Stimulated activated CD4-positive, alpha-beta T cell treated with anti-CD3 and anti-CD28 coated beads, Interleukin-1b, Interleukin-23, amount 100 ng/mL, for 4 hours (primary cell): ENCODE measurements at regions not wholly inside any gene's neighbourhood (a gene's known extent, or its start where the extent isn't known, plus 50 kb on each side); places are given as distances from the start of the nearest gene placed in this dataset.

Source experiments
- DNase-seq, 2 donors: peaks; one replicate each; pipeline ENCODE4 v3.0.0-alpha.2; 2020; ENCODE audit warnings: low read depth in 2 of 2

DNA sequence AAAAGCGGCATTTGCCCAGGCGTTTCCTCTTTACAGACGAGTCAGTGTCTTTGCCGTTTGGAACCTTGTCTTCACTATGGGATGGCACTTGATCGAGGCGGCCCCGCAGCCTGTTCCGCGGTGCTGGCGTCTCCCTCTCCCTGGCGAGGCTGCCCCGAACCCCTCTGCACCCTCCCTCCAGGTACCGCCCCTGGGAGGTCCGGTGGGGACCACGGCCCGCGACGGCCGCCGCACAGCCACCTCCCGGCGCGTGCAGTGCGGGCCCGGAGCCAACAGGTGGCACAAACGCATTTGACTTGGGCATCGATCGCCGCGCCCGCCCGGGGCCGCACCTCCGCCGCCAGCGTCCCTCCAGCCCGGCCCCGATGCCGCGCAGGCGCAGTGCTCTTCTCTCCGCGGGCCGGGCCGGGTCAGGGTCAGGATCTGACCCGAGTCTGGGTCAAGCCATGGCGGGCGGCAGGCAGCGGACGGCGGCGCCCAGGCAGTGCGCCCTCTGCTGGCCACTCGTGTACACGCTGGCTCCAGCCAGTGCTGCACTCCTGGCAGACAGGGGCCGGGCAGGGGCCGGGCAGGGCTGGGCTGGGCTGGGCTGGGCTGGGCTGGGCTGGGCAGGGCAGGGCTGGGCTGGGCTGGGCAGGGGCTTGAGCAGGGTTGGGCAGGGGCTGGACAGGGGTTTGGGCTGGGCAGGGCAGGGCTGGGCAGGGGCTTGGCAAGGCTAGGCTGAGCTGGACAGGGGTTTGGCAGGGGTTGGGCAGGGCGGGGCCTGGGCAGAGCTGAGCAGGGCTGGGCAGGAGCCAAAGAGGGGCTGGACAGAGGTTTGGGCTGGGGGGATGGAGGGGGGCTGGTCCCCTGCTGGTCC, 155.8 kb upstream of the IRX4 start:
- peak; percentile 39 to 55 for DNase-seq

DNA sequence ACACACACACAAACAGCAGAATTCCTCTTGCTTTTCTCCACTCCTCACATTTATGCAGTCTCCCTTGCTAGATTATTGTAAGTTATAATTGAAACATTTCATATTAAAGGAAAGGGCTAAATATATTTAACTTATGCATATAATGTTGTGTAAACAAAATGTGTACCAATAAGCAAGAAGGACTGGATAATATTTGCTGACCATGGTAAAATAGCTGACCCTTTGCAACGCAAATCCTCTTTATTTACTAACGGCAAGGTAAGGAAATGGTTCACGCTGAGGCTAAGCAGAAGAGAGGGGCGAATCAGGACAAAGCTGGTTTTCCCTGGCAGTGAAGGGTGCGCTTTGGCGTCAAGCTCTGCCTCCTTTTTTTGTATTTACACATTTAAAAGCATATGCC, 154.2 kb upstream of the IRX4 start:
- no peak for DNase-seq

DNA sequence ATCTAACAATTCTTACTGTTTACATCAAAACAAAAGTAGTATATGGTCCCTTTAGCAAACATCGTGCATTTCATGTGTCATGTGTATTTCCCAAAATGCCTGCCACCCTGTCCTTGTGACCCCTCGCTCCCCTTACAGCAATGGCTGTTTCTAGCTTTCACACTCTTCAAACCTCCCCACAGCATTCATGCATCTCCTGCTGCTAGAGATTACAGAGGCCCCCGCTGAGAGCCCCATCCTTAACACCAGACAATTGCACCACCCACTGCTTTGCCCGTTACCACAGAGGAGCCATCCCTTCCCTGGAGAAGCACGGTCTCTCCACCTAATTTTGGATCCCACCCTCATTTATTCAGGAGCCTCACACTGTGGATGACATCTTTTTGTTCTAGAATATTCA, 149.7 kb upstream of the IRX4 start:
- DNase-seq, result no peak

DNA sequence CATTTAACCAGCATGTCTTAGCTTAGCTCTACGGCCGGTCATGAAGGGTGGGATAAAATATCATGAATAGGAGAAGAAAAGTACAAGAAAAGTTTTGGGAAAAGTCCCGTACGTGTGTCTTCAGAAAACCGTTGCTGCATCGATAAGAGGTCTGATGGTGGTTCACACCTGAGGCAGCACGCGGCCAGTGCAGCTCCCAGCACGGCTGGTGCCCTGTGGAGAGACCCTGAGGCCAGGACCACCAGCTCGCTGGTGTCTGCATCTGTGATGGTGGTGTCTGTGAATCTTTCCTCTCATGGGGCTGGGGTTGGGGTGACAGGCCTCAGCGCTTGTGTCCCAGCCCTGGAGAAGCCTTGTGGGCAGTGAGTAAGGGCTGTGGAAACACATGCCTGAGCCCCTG, 148.9 kb upstream of the IRX4 start:
- DNase-seq, result no peak

DNA sequence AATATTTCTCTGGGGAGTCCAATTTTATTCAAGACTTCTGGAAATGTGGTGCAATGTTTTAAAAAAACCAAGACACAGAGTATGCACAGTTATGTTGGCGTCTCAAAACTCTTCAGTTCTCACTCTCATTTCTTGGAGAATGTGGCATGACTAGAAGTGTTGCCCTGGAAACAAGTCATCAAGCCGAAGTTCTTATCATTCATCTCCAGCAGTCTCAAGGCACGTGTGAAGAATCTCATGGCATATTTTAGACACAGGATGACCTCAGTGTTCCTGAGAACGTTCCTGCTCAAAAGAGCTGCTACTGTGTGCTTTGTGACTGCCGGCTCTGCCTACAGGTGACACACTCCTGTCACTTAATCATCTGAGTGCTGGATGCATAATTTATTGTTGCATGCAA, 147.4 kb upstream of the IRX4 start:
- DNase-seq, result no peak

DNA sequence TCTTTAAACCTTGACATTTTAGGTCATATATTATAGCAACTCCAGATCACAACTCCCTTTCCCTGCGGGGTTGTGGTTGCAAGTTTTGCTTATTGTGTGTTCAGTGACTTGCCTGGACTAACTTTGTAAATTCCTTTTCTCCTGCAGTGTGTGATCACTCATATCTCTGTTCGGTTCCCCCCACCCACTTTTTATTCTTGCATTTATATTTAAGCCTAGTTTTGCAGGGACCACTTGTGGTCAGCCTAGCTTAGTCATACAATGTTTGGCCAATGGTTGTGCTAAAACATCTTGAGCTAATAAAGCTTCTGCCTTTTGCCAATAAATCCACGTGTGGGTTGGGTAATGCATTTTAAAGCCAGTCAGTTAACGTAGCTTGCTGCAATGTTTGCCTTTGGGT, 146.5 kb upstream of the IRX4 start:
- DNase-seq, result no peak

DNA sequence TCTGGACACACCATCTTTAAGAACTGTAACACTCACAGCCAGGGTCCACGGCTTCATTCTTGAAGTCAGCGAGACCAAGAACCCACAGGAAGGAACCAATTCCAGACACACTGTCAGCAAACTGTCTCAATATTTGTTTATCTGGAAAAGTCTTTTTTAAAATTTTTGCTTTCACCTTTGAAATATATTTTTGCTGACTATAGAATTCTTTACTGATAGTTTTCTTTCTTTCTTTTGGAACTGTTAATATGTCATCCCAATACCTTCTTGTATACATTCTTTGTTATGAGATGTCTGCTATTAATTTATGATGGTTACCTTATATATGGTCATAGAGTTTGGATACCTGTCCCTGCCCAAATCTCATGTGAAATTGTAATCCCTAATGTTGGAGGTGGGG, 145.1 kb upstream of the IRX4 start:
- DNase-seq, result no peak

DNA sequence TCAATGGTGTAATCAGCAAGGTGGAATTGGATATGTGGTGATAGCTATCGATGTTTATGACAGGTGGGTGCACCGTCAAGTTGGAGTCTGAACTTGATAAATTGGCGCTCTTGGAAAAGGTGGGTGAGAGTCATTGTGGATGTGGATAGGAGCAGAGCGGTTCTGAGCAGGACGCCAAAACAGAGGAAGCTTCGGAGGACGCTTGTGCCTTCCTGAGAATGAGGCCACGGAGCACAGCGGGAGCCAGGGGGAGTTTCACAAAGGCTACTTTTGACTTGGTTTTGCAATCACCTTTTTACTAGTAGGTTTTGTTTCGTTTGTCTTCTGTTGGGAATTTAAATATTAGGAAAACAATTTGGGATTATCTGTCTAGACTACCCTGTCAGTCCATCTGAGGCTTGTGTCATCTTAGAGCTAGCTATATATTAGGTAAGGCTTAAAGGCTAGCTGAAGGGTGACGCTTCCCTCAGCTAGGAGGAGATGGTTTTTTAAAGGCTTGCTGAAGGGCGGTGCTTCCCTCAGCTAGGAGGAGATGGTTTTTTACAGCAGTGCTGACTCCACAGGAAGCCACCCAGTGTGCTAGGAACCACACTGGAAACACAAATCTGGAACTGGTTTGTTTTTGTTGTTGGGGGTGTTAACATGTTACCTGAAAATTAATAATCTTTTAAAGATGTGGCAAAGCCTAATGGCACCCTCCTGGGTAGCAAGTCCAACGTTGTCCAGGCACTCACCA, 142.4 kb upstream of the IRX4 start:
- DNase-seq, result no peak

DNA sequence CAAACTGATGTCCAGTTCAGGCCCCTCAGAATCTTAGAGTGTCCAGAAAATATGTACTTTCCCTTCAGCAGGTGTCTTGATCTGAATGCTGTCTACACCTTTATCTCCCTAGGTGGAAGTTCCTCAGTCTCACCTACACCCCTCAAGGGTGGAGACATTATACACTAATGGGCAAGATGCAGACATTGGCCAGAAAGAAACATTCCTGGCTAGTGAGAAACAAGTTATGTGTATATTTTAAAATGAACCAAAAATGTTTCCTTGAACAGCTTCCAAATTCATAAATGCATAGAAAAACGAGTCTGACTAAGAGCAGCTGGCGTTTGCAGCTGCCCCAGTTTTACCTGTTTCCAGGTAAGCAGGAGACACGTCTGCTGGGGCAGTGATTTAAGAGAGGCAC, 140.5 kb upstream of the IRX4 start:
- no peak for DNase-seq

DNA sequence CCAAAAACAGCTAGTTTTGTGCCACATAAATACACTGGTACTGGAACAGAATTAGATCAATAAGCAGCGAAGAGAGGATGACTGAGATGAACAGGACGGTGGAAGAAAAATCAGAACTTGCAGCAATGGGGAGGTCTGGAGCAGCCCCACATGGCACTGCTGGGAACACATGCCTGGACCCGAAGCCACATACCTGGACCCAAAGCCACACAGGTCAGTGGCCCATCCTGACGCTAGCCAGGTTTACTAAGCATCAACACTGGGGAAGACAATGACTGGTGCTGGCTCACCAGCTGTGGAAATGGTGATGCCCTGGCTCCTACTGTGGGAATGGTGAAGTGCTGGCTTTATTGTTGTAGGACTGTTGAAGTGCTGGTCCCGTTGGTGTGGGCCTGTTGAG, 139.7 kb upstream of the IRX4 start:
- DNase-seq, result no peak

DNA sequence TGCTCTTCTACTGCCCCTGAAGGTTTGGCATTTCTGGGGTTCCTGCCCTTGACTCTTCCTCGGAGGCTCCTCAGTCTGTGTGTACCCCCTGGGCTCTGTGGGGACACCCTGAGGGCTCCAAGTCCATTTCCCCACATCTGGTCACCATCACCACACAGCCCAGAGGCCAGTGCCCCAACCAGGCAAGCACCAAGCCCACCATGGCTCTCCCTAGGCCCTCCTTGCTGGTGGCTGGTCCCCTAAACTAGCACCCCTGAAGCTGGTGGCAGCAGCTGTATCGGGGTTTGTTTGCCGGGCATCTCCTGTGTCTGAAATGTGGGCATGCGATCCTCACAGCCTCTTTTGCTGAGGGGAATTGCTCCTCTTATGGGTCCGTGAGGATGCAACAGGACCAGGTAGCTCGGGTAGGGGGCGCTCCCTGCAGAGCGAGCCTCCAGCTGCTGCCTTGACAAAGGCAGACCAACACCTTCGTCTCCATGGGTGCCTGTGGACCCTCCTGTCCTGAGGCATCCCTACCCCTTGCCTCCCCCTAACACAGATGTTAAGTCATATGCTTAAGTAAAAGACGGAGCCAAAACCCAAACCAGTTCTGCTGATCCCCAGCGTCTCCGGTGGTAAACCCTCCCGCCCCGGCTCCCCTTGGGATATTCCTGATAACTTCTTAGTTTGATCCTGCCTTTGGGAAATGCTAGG, 138.9 kb upstream of the IRX4 start:
- no peak for DNase-seq

DNA sequence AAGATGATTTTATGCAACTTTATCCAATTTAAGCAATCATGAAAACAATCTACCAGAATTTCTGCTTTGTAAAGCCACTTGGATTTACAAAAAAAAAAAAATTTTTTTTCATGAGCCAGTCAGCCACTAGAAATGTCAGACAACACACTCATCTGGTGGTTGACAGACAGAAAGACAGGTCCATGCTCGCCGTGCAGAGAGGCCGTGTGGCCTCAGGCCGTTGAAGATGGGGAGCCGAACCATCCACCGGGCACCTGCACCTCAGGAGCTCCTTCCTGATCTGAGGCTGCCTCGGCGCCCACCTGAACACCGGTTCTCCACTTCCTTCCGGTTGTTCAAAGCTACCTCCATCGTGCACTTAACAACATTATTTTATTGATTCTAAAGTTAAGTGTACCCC, 138.0 kb upstream of the IRX4 start:
- no peak for DNase-seq

DNA sequence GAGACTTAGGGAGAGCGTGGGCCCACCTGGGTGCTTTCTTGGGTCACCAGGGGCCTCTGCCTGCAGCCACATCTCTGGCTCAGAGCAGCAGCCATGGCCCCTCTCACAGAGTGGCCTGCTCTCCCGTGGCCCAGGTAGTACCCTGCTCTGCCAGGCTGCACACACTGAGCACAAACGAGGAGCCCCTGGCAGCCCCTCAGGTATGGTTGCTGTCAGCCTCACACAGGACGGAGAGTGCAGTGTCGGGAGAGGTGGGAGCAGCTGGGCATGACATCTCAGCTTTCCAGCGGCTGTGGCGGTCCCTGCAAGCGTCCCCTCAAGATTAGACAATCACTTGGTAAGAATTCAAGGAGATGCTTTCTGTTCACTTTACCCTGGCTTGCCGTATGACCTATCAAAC, 137.0 kb upstream of the IRX4 start:
- no peak for DNase-seq

DNA sequence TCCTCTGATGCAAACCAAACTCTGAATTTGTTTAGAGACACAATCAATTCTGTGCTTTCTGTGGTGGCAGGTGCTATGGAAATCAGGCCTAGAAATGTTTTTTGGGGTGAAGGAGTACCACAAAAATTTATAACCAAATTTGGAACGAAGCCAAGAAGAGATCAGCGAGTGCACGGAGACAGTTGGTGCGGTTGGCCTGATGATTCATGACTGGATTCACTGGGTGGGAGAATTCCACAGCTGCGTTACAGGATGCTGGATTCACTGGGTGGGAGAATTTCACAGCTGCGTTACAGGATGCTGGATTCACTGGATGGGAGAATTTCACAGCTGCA, 135.6 kb upstream of the IRX4 start:
- no peak for DNase-seq

DNA sequence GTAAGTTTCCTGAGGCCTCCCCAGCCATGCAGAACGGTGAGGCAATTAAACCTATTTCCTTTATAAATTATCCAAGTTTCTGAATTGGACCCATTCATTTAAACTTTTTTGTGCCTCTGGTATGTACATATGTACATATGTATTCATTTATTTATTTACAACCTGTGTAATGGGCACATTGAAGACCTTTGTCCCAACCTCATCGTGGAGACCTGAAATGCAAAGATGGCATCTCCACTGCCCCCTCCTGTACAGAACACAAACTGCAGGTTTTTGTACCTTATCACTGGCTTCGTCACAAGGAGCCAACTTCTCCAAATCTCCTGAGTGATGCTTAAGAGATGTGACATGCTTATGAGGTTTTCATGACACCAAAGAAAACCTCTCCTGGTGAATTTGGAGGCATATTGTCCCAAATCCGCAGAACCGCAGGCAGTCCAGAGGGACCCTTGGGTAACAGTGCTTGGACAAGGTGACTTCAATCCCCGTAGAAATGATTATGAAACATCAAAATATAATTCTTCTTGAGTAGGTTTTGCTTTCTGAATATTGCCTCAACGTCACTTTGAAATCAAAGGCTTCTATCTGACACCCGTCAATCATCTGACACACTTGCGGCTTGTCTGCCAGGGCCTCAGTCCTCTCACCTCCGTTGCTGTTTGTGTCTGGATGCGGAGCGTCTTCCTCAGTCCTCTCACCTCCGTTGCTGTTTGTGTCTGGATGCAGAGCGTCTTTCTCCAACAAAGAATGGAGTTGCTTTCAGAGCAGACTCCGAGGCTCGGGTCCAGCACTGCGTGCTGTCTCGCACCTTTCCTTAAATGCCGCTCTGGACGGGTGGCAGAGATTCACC, 135.0 kb upstream of the IRX4 start:
- peak in 1 of 2 donors; percentile 5 for DNase-seq

DNA sequence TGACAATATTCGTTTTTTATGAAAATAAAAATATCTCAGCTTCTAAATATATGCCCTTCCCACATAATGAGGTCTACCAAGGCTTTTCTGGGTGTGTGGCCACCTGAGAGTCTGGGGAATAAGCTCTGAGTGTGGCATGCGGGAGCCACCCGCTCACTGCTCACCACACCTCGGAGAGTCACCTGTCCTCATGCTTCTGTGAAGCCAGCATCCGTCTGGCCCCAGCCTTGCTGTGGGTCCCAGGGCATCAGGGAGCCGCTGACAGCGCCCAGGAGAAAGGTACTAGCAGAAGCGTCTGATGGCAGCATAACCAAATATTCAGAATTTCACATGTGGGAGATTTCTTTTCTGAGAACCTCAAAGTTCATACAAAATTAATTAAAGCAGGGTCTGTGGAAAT, 133.2 kb upstream of the IRX4 start:
- no peak for DNase-seq

DNA sequence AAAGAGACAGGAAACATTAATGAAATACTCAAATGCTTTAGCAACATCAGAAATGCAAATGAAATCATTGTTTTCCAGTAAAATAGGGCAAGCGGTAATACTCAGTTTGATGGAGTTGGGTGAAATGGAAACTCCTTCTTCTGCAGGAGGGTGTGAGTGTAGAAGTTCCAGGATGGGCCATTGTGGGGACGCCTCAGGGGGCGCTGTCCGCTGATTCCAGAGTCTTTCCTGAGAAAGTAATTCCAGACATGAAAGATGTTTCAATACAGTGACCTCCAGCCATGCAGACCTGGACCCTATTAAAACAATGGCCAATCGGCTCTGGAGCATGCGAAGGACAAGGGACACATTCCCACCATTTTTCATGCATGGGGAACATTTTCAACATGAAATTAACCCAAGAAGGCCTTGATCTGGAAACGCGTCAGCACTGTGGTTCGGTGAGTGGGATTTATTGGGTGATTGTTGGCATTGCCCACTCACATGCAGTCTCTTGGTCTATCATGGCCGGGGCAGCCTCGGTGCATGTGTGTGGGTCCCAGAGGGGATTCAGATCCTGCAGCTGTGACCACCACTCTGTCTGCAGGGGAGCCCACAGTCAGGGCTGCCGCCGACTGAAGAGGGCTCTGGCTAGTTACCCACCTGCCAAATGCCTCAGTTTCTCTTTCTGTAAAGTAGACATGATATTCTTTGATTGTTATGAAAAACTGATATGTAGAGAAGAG, 132.6 kb upstream of the IRX4 start:
- DNase-seq, result no peak

DNA sequence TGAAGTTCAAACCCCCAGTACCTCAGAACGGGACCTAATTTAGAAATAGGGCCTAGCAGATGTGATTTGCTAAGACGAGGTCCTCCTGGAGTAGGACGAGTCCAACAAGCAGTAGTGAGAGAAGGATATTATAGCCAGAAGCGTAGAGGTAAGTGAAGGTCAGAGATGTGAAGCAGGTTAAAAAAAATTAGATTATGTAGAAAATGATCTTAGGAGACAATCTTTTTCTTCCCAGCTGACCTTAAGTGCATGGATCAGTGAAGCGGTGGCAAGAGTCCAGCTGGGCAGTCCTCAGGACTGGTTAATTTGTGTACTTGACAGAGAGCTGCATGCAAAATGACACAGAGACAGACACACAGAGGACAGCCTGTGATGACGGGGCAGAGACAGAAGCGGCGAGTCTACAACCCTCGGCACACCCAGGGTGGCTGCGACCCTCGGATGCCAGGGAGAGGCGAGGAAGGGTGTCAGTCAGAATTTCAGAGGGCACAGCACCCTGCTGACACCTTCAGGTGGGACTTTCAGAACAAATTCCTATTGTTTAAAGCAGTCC, 131.4 kb upstream of the IRX4 start:
- DNase-seq, result no peak

DNA sequence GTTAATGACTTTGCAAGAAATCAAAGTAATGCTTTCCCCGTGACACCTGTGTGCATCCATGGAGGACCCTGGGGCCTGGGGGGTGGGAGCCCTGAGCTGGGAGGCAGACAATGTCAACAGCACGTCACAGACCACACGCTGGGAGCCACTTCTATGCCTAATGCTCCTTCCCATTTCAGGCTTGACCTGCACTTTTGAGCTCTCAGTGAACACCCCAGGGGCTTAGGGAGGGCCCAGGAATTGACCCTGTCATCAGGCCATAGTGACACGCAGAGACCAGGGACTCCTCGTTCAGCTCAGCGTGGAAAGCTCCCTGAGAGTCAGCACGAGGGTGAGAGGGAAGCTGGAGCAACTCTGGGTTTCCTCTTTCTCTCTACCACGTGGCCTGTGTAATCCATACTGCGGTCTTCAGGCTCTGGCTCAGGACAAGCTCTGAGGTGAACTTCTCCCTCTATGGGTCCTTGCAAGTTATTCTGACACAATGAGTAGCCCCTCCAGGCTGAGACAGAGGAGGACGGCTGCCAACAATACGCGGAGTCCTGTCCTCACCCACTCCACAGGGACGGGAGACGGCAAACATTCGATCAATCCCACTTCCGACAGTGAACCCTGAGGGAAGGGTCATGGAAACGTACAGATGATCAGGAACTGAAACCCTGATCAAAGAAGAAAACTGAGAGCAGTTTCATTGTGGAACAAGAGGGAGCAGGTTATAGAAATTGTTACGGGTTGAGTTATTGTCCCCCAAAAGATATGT, 130.8 kb upstream of the IRX4 start:
- no peak for DNase-seq

DNA sequence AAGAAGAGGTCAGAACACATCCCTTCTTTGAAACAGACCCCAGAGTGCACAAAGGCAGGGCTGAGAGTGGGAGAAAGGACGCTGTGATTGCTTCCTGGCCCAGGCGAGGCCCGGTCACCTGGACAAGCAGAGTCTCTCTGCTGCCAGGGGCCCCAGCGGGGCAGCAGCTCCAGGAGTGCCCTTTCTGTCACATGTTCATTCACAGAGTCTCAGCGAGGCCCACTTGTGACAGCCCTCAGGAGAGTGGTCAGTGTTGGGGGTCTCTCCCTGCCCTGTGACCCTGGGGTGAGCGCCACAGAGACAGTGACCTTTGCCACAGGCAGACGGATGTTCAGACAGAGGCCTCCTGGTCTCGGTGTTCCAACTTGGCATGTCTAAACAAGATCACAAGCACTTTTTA, 130.2 kb upstream of the IRX4 start:
- no peak for DNase-seq
